ENCODE measurements at regions not wholly inside any gene's neighbourhood (a gene's known extent, or its start where the extent isn't known, plus 50 kb on each side); places are given as distances from the start of the nearest gene placed in this dataset.

GRCh38 chr21:25323356-25323949, 283.8 kb downstream of the MRPL39 start (continued):
- TF ChIP-seq ZNF121 (tag by site-specific recombination; IDR thresholded peaks at IDR 0.05): no peak
- no peak for TF ChIP-seq ZNF449 (tag by site-specific recombination; IDR thresholded peaks at IDR 0.05)

- no peaks in the 10 kb centered on the region for H3K36me3 ChIP-seq (ENCODE audit: control insufficient read depth in 2 of 2, insufficient read depth in 1 of 2, low read length in 2 of 2)
- H3K4me3 ChIP-seq (ENCODE audit: low read depth, low read length): no peak overlapping the region
- no peaks in the 10 kb centered on the region for H3K4me1 ChIP-seq (ENCODE audit: control insufficient read depth, insufficient read depth, low read length)
- CTCF ChIA-PET: interaction anchor here (0.7 to 1.3 kb wide), 4 partner anchors 17 to 532 kb away, joined by 3 to 4 read pairs (median 3); no protein-coding TSS in a partner anchor
- H3K9me3 ChIP-seq (ENCODE audit: control insufficient read depth, insufficient read depth, low read depth, low read length): no peaks in the 10 kb centered on the region
- TF ChIP-seq ZFP3 (tag by site-specific recombination; IDR thresholded peaks at IDR 0.05; ENCODE audit: low read depth) (no peak), TCF7L2 (IDR thresholded peaks at IDR 0.05; ENCODE audit: borderline replicate concordance, low read depth, low read length) (no peak), ZNF48 (tag by site-specific recombination; IDR thresholded peaks at IDR 0.05) (no peak), ZNF174 (tag by site-specific recombination; IDR thresholded peaks at IDR 0.05) (no peak), SP3 (tag by site-specific recombination; IDR thresholded peaks at IDR 0.05) (no peak), ZNF654 (tag by site-specific recombination; IDR thresholded peaks at IDR 0.05; ENCODE audit: low read depth) (no peak), GLIS1 (tag by site-specific recombination; IDR thresholded peaks at IDR 0.05) (no peak), ZNF449 (tag by site-specific recombination; IDR thresholded peaks at IDR 0.05) (no peak), ZNF114 (tag by site-specific recombination; IDR thresholded peaks at IDR 0.05) (no peak), ZNF610 (tag by site-specific recombination; IDR thresholded peaks at IDR 0.05; ENCODE audit: borderline replicate concordance) (no peak), ZNF23 (tag by site-specific recombination; IDR thresholded peaks at IDR 0.05; ENCODE audit: borderline replicate concordance) (no peak), ZXDB (tag by site-specific recombination; IDR thresholded peaks at IDR 0.05) (no peak), ZNF266 (tag by site-specific recombination; IDR thresholded peaks at IDR 0.05; ENCODE audit: low read depth) (no peak)
- POLR2A ChIA-PET: no interaction called here
- no peak overlapping the region for H3K27ac ChIP-seq (ENCODE audit: extremely low read depth, low read depth, low read length)
These were observed 293.0 kb downstream of the MRPL39 start for GRCh38 chr21:25314247-25314646.

- Histone ChIP-seq H3K4me3 (ENCODE audit: low read depth, low read length) (no peak overlapping the region), H3K27ac (ENCODE audit: extremely low read depth, low read depth, low read length) (no peak overlapping the region), H3K4me1 (ENCODE audit: control insufficient read depth, insufficient read depth, low read length) (no peaks in the 10 kb centered on the region), H3K9me3 (ENCODE audit: control insufficient read depth, insufficient read depth, low read depth, low read length) (no peaks in the 10 kb centered on the region), H3K36me3 (ENCODE audit: control insufficient read depth in 2 of 2, insufficient read depth in 1 of 2, low read length in 2 of 2) (no peaks in the 10 kb centered on the region)
- ChIA-PET POLR2A (no interaction called here), CTCF (interaction anchor here (0.7 to 1.3 kb wide), 8 partner anchors 18 to 943 kb away, joined by 3 to 6 read pairs (median 3); no protein-coding TSS in a partner anchor)
- TF ChIP-seq ZXDB (tag by site-specific recombination; IDR thresholded peaks at IDR 0.05): no peak
- TF ChIP-seq ZNF140 (tag by site-specific recombination; IDR thresholded peaks at IDR 0.05): no peak
- no peak for TF ChIP-seq HOXC10 (CRISPR knock-in tag; IDR thresholded peaks at IDR 0.05)
These were observed 293.5 kb downstream of the MRPL39 start for GRCh38 chr21:25313829-25314228.

GRCh38 chr21:25307489-25307888, 299.8 kb downstream of the MRPL39 start:
- Histone ChIP-seq H3K9me3 (ENCODE audit: control insufficient read depth, insufficient read depth, low read depth, low read length) (no peaks in the 10 kb centered on the region), H3K4me3 (ENCODE audit: low read depth, low read length) (no peak overlapping the region), H3K36me3 (ENCODE audit: control insufficient read depth in 2 of 2, insufficient read depth in 1 of 2, low read length in 2 of 2) (no peaks in the 10 kb centered on the region), H3K27ac (ENCODE audit: extremely low read depth, low read depth, low read length) (no peak overlapping the region), H3K4me1 (ENCODE audit: control insufficient read depth, insufficient read depth, low read length) (no peaks in the 10 kb centered on the region)
- CTCF ChIA-PET: no interaction called here
- POLR2A ChIA-PET: no interaction called here
- TF ChIP-seq ZSCAN4 (tag by site-specific recombination; IDR thresholded peaks at IDR 0.05): no peak
- TF ChIP-seq ZNF837 (tag by site-specific recombination; IDR thresholded peaks at IDR 0.05): no peak
- TF ChIP-seq ZNF18 (tag by site-specific recombination; IDR thresholded peaks at IDR 0.05): no peak
- no peak for TF ChIP-seq OSR2 (tag by site-specific recombination; IDR thresholded peaks at IDR 0.05)

Data from HEK293 (cell line).